Superior temporal gyrus (tissue), 1 donor: ENCODE measurements at regions not wholly inside any gene's neighbourhood (a gene's known extent, or its start where the extent isn't known, plus 50 kb on each side); places are given as distances from the start of the nearest gene placed in this dataset.
"Not testable (repeated sequence)": the region's sequence is repeated elsewhere in the genome, so short reads cannot be mapped to it uniquely, and the experiment has no call there.

ENCODE experiments used
- DNase-seq: peaks from one replicate; pipeline ENCODE4 v3.0.0-alpha.2; 2016; ENCODE audit errors: extremely low spot score

- no peak for DNase-seq
Observed at GRCh38 chrX:137198040-137198439, 164.2 kb upstream of the GPR101 start.

- no peak for DNase-seq
Observed at GRCh38 chrX:137195991-137196390, 162.2 kb upstream of the GPR101 start.

GRCh38 chrX:137195296-137195695 is 161.5 kb upstream of the GPR101 start:
- no peak for DNase-seq

- DNase-seq: peak; percentile 45
Observed at GRCh38 chrX:137194164-137194563, 160.4 kb upstream of the GPR101 start.

GRCh38 chrX:137187540-137187939 is 153.7 kb upstream of the GPR101 start:
- no peak for DNase-seq

- no peak for DNase-seq
Observed at GRCh38 chrX:137178392-137178791, 144.6 kb upstream of the GPR101 start.

GRCh38 chrX:137172317-137172948 is 138.6 kb upstream of the GPR101 start:
- DNase-seq: no peak

- no peak for DNase-seq
Observed at GRCh38 chrX:137171626-137172025, 137.8 kb upstream of the GPR101 start.

- no peak for DNase-seq
Observed at GRCh38 chrX:137166591-137166990, 132.8 kb upstream of the GPR101 start.

GRCh38 chrX:137164329-137164728 is 130.5 kb upstream of the GPR101 start:
- no peak for DNase-seq

- DNase-seq: no peak
Observed at GRCh38 chrX:137151403-137151802, 117.6 kb upstream of the GPR101 start.

- no peak for DNase-seq
Observed at GRCh38 chrX:137143864-137144263, 110.1 kb upstream of the GPR101 start.

- DNase-seq: not testable (repeated sequence)
Observed at GRCh38 chrX:137122651-137123050, 88.9 kb upstream of the GPR101 start.

GRCh38 chrX:137119049-137119448 is 85.3 kb upstream of the GPR101 start:
- DNase-seq: no peak

- DNase-seq: no peak
Observed at GRCh38 chrX:137118536-137118935, 84.7 kb upstream of the GPR101 start.

GRCh38 chrX:137118136-137118535 is 84.3 kb upstream of the GPR101 start:
- DNase-seq: no peak

GRCh38 chrX:137107877-137108276 is 74.1 kb upstream of the GPR101 start:
- not testable (repeated sequence) for DNase-seq

- no peak for DNase-seq
Observed at GRCh38 chrX:137101273-137101990, 67.6 kb upstream of the GPR101 start.
